ENCODE measurements at regions not wholly inside any gene's neighbourhood (a gene's known extent, or its start where the extent isn't known, plus 50 kb on each side); places are given as distances from the start of the nearest gene placed in this dataset.
"Not testable (repeated sequence)": the region's sequence is repeated elsewhere in the genome, so short reads cannot be mapped to it uniquely, and the experiment has no call there.

- no peak for DNase-seq
Observed at GRCh38 chr6:15897063-15897876, 231.6 kb upstream of the MYLIP start.

GRCh38 chr6:15894973-15895725 lies 232.3 kb upstream of the DTNBP1 start:
- DNase-seq, result no peak

- DNase-seq, result no peak
Observed at GRCh38 chr6:15893556-15894253, 230.9 kb upstream of the DTNBP1 start.

GRCh38 chr6:15892369-15892768 lies 229.5 kb upstream of the DTNBP1 start:
- DNase-seq, result no peak

GRCh38 chr6:15888798-15889772 lies 226.3 kb upstream of the DTNBP1 start:
- no peak for DNase-seq

GRCh38 chr6:15887491-15888461 lies 224.9 kb upstream of the DTNBP1 start:
- no peak for DNase-seq

- no peak for DNase-seq
Observed at GRCh38 chr6:15885624-15886023, 222.8 kb upstream of the DTNBP1 start.

GRCh38 chr6:15883593-15883992 lies 220.8 kb upstream of the DTNBP1 start:
- DNase-seq, result not testable (repeated sequence)

- DNase-seq, result no peak
Observed at GRCh38 chr6:15882915-15883314, 220.1 kb upstream of the DTNBP1 start.

- DNase-seq, result no peak
Observed at GRCh38 chr6:15882345-15882744, 219.5 kb upstream of the DTNBP1 start.

GRCh38 chr6:15881150-15881549 lies 218.3 kb upstream of the DTNBP1 start:
- no peak for DNase-seq

- no peak for DNase-seq
Observed at GRCh38 chr6:15880262-15880973, 217.6 kb upstream of the DTNBP1 start.

- DNase-seq, result peak; percentile 80
Observed at GRCh38 chr6:15879371-15880261, 216.8 kb upstream of the DTNBP1 start.

GRCh38 chr6:15877231-15877630 lies 214.4 kb upstream of the DTNBP1 start:
- no peak for DNase-seq

GRCh38 chr6:15876406-15876805 lies 213.6 kb upstream of the DTNBP1 start:
- no peak for DNase-seq

- no peak for DNase-seq
Observed at GRCh38 chr6:15875797-15876196, 213.0 kb upstream of the DTNBP1 start.

- no peak for DNase-seq
Observed at GRCh38 chr6:15874821-15875220, 212.0 kb upstream of the DTNBP1 start.

- DNase-seq, result no peak
Observed at GRCh38 chr6:15874326-15874725, 211.5 kb upstream of the DTNBP1 start.

All from activated CD8-positive, alpha-beta memory T cell treated with anti-CD3 and anti-CD28 coated beads, Interleukin-2, amount 50 U/mL, for 48 hours (primary cell).